ENCODE measurements at regions not wholly inside any gene's neighbourhood (a gene's known extent, or its start where the extent isn't known, plus 50 kb on each side); places are given as distances from the start of the nearest gene placed in this dataset.
"Not testable (repeated sequence)": the region's sequence is repeated elsewhere in the genome, so short reads cannot be mapped to it uniquely, and the experiment has no call there.

DNA sequence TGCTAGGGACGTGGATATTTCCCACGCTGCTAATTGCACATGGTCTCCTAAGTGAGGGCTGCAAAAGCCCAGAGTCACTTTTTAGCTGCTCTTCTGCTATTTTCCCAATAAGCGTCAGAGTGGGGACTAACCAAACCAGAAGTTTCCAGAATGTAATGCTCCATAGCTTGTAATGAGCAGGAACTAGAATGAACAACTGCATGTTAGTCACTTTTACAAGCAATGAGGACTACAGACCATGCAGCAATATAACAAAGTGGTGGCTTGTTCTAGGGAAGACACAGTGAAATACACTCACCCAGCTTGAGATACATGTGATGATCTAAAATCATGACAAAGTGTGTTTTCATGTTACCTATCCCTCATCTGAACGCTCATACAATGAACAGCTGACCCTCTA, 314.1 kb upstream of the SGK1 start:
- no peak for DNase-seq

DNA sequence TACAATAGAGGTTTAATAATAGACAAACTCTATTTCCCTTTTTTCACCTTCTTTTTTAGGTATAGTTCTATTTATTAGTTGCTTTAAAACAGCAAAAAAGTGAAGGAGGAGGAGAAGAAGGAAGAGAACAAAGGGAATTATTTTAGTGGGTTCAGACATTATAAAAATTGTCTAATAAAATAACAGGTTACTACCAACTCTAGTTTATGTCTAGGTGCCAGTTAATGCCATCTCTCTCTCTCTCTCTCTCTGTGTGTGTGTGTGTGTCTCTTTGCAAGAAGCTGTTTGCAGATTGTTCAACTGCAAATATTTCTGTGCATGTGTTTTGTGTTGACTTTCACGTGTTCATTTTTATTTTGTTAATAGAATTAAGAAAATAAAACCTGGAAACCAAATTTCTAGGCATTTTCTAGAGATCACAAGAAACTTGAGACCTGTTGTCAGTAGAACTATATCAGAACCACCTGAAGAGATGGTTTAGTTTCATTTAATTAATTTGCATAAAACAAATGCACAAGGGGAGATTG, 313.5 kb upstream of the SGK1 start:
- no peak for DNase-seq

DNA sequence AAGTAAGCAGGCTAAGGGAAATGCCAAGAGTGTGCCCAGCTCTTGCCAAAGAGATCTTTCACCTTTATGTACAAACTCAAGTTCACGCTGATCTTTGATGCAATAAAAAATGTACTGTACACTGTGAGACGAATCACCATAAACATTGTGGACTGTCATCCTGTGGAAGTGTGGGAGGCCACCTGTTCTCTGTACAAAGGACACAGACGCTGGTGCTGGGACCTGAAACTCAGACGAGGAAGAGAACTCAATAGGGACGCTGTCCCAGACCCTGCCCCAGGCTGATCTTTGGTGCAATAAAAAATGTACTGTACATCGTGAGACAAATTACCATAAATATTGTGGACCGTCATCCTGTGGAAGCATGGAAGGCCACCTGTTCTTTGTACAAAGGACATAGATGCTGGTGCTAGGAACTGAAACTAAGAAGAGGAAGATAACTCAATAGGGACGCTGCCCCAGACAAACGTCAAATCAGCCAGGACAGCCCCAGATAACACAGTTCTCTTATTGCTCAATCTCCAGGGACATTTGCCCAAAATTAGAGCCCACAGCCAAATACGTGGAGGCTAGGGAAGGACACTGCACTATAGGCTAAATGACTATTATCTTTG, 312.7 kb upstream of the SGK1 start:
- no peak for DNase-seq

GRCh38 chr6:134628154-134628553, 310.2 kb upstream of the SGK1 start:
- DNase-seq, result no peak

DNA sequence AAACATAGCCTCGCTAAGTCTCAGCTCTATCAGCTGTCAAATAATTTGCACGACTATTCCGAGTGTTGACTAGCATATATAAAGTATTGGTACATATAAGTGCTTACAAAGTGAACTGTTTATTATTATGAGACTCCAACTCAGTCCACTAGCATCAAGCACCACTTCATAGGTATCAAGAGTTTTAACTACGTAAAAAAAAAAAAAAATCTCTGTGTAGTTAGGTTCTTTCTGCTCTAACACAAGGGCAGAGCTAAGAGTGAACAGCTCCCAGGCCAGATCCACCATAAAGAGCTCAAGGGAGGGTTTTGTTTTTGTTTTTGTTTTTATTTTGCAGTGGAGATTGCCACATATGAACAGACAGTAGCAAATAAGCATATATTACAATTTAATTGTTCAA, 309.8 kb upstream of the SGK1 start:
- DNase-seq, result no peak

GRCh38 chr6:134626589-134626988, 308.7 kb upstream of the SGK1 start:
- no peak for DNase-seq

- DNase-seq, result no peak
Observed at GRCh38 chr6:134626086-134626485, 308.2 kb upstream of the SGK1 start.

GRCh38 chr6:134624781-134625180, 306.9 kb upstream of the SGK1 start:
- DNase-seq, result no peak

- DNase-seq, result no peak
Observed at GRCh38 chr6:134623401-134623800, 305.5 kb upstream of the SGK1 start.

- no peak for DNase-seq
Observed at GRCh38 chr6:134622382-134623173, 304.7 kb upstream of the SGK1 start.

DNA sequence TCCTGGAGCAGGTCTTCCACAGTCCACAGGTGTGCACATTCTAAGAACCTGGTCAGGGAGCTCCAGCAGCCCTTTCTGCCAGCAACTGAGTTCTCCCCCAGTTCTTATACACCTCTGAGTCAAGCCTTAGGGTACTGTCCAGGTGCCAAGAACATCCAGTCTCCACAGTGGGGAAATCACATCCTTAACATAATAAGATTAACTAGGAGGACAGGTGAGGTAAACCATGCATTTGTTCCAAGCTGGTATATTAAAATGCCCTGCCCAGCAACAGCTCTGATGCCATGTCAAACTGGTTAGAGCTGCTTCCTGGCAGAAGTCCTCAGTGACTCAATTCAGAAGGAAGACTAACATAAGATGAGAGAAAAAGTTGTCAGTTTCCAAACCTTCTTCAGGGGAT, 303.9 kb upstream of the SGK1 start:
- no peak for DNase-seq

DNA sequence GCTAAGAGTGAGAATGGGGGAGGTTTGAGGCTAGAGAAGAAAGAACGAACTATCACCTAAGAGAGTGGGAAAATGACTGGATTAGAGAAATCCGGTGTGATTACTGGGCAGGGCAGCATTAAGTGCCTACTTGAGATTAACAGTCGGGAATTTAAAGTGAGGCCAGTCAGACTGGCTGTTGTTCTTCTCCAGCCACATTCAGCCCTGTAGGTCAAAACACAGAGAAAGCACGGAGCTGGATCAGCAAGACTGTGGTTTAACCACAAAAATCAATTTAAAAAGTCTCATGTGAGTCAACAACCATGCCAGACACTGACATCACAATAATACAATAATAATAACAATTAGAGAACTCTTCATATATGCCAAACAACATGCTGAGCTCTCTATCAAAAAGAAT, 301.9 kb upstream of the SGK1 start:
- DNase-seq, result no peak

- DNase-seq, result no peak
Observed at GRCh38 chr6:134619077-134619476, 301.2 kb upstream of the SGK1 start.

DNA sequence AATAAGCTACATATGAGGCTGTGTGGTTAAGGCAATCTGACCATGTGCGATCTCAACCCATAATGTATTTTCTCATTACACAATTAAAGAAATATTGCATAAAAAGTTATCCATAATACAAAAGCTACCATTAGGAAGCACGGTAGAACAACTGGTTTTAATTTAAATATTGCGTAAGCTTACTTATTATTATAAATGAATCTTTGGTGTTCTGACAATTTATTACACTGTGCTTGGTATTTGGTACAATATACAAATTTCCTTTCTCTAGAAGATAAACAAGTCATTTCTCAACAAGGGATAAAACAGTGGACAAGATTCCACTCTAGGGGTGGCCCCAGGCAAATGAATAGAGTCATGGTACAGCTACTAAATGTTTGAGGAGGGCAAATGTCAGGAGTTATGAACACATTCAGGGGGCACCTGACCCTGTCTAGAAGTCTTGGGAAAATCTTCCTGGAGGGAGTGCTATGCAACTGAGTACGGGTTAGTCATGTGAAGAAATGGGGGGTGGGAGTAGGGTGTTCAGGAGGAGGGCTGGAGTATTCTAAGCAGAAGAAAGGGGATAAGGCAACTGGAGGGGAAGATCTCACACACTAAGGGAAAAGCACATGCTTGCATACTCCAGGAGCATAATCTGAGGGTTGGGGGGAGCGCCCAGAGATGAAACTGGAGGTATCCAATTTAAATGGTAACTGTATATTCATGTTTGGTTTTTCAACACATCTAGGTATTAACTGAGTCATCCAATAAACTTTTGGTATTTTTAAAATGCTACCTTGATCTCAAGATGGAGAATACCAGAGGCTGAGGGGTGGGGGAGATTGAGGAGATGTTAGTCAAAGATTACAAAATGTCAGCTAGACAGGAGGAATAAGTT, 296.9 kb upstream of the SGK1 start:
- DNase-seq, result no peak

GRCh38 chr6:134612128-134612527, 294.2 kb upstream of the SGK1 start:
- DNase-seq, result not testable (repeated sequence)

DNA sequence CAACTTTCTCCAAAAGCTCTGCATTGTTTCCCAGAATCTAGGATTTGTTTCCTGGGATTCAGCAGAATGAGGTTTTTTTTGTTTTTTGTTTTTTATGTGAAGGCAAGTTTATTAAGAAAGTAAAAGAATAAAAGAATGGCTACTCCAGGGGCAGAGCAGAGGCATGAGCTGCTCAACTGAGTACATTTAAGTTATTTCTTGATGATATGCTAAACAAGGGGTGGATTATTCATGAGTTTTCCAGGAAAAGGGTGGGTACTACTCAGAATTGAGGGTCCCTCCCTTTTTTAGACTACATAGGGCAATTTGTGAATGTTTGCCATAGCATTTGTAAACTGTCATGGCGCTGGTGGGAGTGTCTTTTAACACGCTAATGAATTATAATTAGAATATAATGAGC, 292.5 kb upstream of the SGK1 start:
- no peak for DNase-seq

DNA sequence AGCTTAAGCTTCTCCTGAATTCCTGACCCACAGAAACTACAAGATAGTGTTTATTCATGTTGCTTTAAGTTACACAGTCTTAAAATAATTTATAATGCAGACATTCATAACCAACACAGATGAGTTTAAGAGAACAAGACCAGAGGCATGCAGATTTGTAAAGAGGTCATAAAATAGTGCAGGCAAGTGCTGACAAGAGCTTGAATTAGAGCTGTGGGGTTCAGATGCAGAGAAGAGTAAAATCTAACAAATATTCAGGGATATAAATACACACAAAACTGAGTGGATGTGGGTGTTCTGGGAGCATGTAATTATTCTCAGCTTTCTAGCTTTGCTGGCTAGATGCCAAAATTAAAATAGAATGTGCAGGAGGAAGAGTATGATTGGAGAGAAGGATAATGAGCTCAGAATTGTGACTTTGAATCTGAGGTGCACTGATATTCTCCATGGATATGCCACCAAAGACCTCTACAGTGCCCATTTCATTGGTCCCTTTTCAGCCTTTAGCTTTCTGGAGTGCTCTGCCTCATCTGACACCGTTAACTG, 291.9 kb upstream of the SGK1 start:
- no peak for DNase-seq

DNA sequence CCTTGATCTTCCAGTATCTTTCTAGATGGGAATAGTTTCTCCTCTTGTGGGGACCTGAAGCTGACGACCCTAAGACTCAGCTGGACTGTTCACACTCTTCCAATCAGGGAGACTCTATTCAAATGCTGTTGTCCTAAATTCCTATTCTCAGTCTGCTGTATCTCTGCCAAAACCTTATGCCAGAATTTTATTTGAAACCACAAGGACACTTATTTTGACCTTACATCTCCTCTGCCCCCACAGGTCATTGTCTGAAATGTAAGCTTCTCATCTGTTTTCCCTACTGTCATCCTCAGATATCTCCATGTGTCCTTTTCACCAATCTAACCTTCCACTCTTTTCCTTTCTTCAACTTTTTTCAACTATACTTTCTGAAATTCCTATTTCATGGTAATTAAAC, 289.5 kb upstream of the SGK1 start:
- DNase-seq, result no peak

- DNase-seq, result no peak
Observed at GRCh38 chr6:134605034-134605433, 287.1 kb upstream of the SGK1 start.

DNA sequence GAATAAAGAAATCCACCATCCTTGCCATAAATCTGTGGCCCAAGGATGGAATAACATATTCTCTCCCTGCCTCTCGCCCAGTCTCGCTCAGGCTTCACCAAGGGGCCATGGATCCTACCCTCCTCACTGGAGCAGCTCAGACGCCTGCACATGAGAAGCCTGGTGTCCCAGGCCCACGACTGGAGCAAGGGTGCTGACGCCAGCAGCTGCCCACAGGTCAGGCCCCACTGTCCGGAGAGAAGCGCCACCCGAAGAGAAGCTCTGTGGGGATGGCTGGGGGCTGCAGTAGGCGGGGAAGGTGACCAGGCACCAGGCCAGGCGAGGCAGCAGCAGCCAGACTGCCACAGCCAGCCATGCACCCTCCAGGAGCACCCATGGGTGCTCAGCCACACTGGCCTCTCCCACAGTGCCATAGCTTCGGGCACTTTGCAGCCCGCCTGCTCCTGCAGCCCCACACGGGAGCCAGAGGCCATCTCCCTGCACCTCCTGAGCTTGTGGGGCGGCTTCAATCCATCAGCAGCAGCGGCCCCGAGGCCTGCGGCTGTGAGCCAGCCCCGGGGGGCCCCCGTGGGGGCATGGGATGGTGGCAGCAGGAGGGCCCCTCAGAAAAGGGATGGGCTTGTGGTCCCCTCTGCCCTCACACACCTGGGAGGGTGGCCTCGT, 286.2 kb upstream of the SGK1 start:
- no peak for DNase-seq

- DNase-seq, result no peak
Observed at GRCh38 chr6:134603561-134603960, 285.6 kb upstream of the SGK1 start.

DNA sequence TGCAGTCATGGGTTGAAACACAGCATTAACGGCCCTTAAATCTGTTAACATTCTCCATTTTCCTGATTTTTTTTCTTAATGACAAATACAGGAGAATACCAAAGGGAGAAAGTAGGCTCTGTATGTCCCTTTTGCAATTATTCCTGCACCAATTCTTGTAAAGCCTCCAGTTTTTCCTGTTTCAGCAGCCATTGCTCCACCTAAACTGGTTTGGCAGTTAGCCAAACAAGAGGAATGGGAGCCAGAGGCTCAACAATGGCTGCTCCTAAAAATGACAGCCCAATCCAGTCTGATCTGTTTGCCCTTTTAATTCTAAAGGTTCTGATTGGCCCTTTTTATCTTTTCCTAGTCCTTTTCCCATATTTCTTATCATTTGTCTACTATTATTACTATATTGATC, 284.2 kb upstream of the SGK1 start:
- DNase-seq, result no peak

GRCh38 chr6:134600671-134601070, 282.8 kb upstream of the SGK1 start:
- DNase-seq, result no peak

All from CD4-positive, alpha-beta T cell treated with Interleukin-4 for 4 hours (primary cell).